SK-N-SH treated with all-trans-retinoic acid at 6 μM for 48 hours (cell line): ENCODE measurements at regions not wholly inside any gene's neighbourhood (a gene's known extent, or its start where the extent isn't known, plus 50 kb on each side); places are given as distances from the start of the nearest gene placed in this dataset.

Experiments used
- ARNTL ChIP-seq: fragments of 450-650 bp; formaldehyde crosslinking; IDR thresholded peaks from 2 replicates; pipeline ENCODE4 v1.5.0; 2020; ENCODE audit warnings: low read depth, mild to moderate bottlenecking, moderate library complexity, borderline replicate concordance
- CREB5 ChIP-seq: fragments of 250-450 bp; sonication (Bioruptor Pico); IDR thresholded peaks from 2 replicates; pipeline ENCODE4 v1.5.1; 2020; ENCODE audit warnings: low read depth, mild to moderate bottlenecking, moderate library complexity
- RARB ChIP-seq: fragments of 250-450 bp; sonication (Bioruptor Pico); IDR thresholded peaks from 2 replicates; pipeline ENCODE4 v1.8.0; 2021; ENCODE audit warnings: mild to moderate bottlenecking, moderate library complexity
- SNAI2 ChIP-seq: fragments of 250-450 bp; sonication (Bioruptor Pico); IDR thresholded peaks from 2 replicates; pipeline ENCODE4 v1.5.0; 2020; ENCODE audit warnings: mild to moderate bottlenecking, moderate library complexity
- ZNF70 ChIP-seq: fragments of 450-650 bp; formaldehyde crosslinking; IDR thresholded peaks from 2 replicates; pipeline ENCODE4 v1.5.0; 2020; ENCODE audit warnings: mild to moderate bottlenecking, moderate library complexity

GRCh38 chr1:90773812-90774211, 56.7 kb upstream of the BARHL2 start:
- no peak for TF ChIP-seq ZNF70 (CRISPR knock-in tag)
- no peak for TF ChIP-seq RARB (CRISPR knock-in tag)
- no peak for TF ChIP-seq SNAI2
- no peak for TF ChIP-seq CREB5 (CRISPR knock-in tag)
- no peak for TF ChIP-seq ARNTL (CRISPR knock-in tag)
